ENCODE measurements at regions not wholly inside any gene's neighbourhood (a gene's known extent, or its start where the extent isn't known, plus 50 kb on each side); places are given as distances from the start of the nearest gene placed in this dataset.
A peak's percentile ranks its signal among the peaks of the same experiment; 100 is the strongest.

- Histone ChIP-seq H3K4me3 (no peak overlapping the region), H3K9me3 (no peaks in the 10 kb centered on the region), H3K27ac (replicated peaks in 1 of 4) (no peak overlapping the region), H3K36me3 (no peaks in the 10 kb centered on the region), H3K4me1 (peaks cover 10 to 22% (median 13%) of the 10 kb centered on the region in 4 donors), H3K27me3 (no peaks in the 10 kb centered on the region)
- intact Hi-C loops (cut with DNase I) = no loop called here
- peak; percentile 87 for DNase-seq (ENCODE audit: extremely low spot score)
- TF ChIP-seq CTCF (IDR thresholded peaks at IDR 0.05) = no peak
- no peak for TF ChIP-seq POLR2AphosphoS5 (IDR thresholded peaks at IDR 0.05)
- TF ChIP-seq POLR2A (IDR thresholded peaks at IDR 0.05; ENCODE audit: low read depth) = no peak
- TF ChIP-seq EP300 (IDR thresholded peaks at IDR 0.05) = no peak
- 85% methylated on average over 10 of the region's 10 CpGs for WGBS
These were observed 545.6 kb downstream of the QKI start for GRCh38 chr6:163960128-163960527.

- peak; percentile 68 for DNase-seq (ENCODE audit: extremely low spot score)
- 78% methylated on average over 3 of the region's 3 CpGs for WGBS
- no peak for TF ChIP-seq POLR2AphosphoS5 (IDR thresholded peaks at IDR 0.05)
- TF ChIP-seq EP300 (IDR thresholded peaks at IDR 0.05) = no peak
- no peak for TF ChIP-seq CTCF (IDR thresholded peaks at IDR 0.05)
- no peak for TF ChIP-seq POLR2A (IDR thresholded peaks at IDR 0.05; ENCODE audit: low read depth)
- H3K4me1 ChIP-seq = peaks cover 10 to 14% (median 11%) of the 10 kb centered on the region in 4 donors
- intact Hi-C loops (cut with DNase I) = loop anchor here (5.0 to 10.0 kb wide), 2 partner anchors 531 to 774 kb away; no protein-coding TSS in a partner anchor
- no peaks in the 10 kb centered on the region for H3K27me3 ChIP-seq
- no peak overlapping the region for H3K4me3 ChIP-seq
- H3K9me3 ChIP-seq = no peaks in the 10 kb centered on the region
- no peaks in the 10 kb centered on the region for H3K36me3 ChIP-seq
- H3K27ac ChIP-seq (replicated peaks in 1 of 4) = no peak overlapping the region
These were observed 544.1 kb downstream of the QKI start for GRCh38 chr6:163958646-163959045.

- intact Hi-C loops (cut with DNase I) = loop anchor here (5.0 to 10.0 kb wide), 2 partner anchors 529 to 772 kb away; no protein-coding TSS in a partner anchor
- WGBS = 30% methylated on average over 12 of the region's 12 CpGs
- Histone ChIP-seq H3K27ac (replicated peaks in 1 of 4) (no peak overlapping the region), H3K27me3 (no peaks in the 10 kb centered on the region), H3K36me3 (no peaks in the 10 kb centered on the region), H3K4me3 (no peak overlapping the region), H3K4me1 (peaks cover 10 to 16% (median 14%) of the 10 kb centered on the region in 4 donors), H3K9me3 (no peaks in the 10 kb centered on the region)
- DNase-seq (ENCODE audit: extremely low spot score) = peak; percentile 93
- TF ChIP-seq CTCF (IDR thresholded peaks at IDR 0.05) (peak; percentile 85 to 88 (median 86)), EP300 (IDR thresholded peaks at IDR 0.05) (no peak), POLR2A (IDR thresholded peaks at IDR 0.05; ENCODE audit: low read depth) (no peak), POLR2AphosphoS5 (IDR thresholded peaks at IDR 0.05) (peak in 1 of 2 donors; percentile 44)
These were observed 542.3 kb downstream of the QKI start for GRCh38 chr6:163956571-163957407.

GRCh38 chr6:163955756-163956155 lies 541.2 kb downstream of the QKI start:
- H3K9me3 ChIP-seq = no peaks in the 10 kb centered on the region
- no peak for TF ChIP-seq EP300 (IDR thresholded peaks at IDR 0.05)
- TF ChIP-seq POLR2AphosphoS5 (IDR thresholded peaks at IDR 0.05) = no peak
- no peak for TF ChIP-seq POLR2A (IDR thresholded peaks at IDR 0.05; ENCODE audit: low read depth)
- DNase-seq (ENCODE audit: extremely low spot score) = peak; percentile 7
- H3K36me3 ChIP-seq = no peaks in the 10 kb centered on the region
- intact Hi-C loops (cut with DNase I) = loop anchor here (5.0 to 10.0 kb wide), 2 partner anchors 528 to 771 kb away; no protein-coding TSS in a partner anchor
- H3K27ac ChIP-seq (replicated peaks in 1 of 4) = no peak overlapping the region
- H3K4me3 ChIP-seq = no peak overlapping the region
- no peaks in the 10 kb centered on the region for H3K27me3 ChIP-seq
- peaks cover 10 to 16% (median 14%) of the 10 kb centered on the region in 4 donors for H3K4me1 ChIP-seq
- WGBS = 92% methylated on average over 4 of the region's 4 CpGs

GRCh38 chr6:163955096-163955495 lies 540.6 kb downstream of the QKI start:
- TF ChIP-seq POLR2AphosphoS5 (IDR thresholded peaks at IDR 0.05) (no peak), EP300 (IDR thresholded peaks at IDR 0.05) (no peak), POLR2A (IDR thresholded peaks at IDR 0.05; ENCODE audit: low read depth) (no peak), CTCF (IDR thresholded peaks at IDR 0.05) (no peak)
- Histone ChIP-seq H3K9me3 (no peaks in the 10 kb centered on the region), H3K36me3 (no peaks in the 10 kb centered on the region), H3K27ac (replicated peaks in 1 of 4) (no peak overlapping the region), H3K4me1 (peaks cover 10 to 15% (median 12%) of the 10 kb centered on the region in 4 donors), H3K27me3 (no peaks in the 10 kb centered on the region), H3K4me3 (no peak overlapping the region)
- intact Hi-C loops (cut with DNase I) = loop anchor here (5.0 to 10.0 kb wide), 2 partner anchors 528 to 770 kb away; no protein-coding TSS in a partner anchor
- 86% methylated on average over 4 of the region's 4 CpGs for WGBS
- peak; percentile 64 for DNase-seq (ENCODE audit: extremely low spot score)

All from esophagus muscularis mucosa (tissue), 4 donors.